IMR-90 (cell line): ENCODE measurements at regions not wholly inside any gene's neighbourhood (a gene's known extent, or its start where the extent isn't known, plus 50 kb on each side); places are given as distances from the start of the nearest gene placed in this dataset.
A peak's percentile ranks its signal among the peaks of the same experiment; 100 is the strongest.

Experiments used
- ATAC-seq: fragments of 200-7000 bp; cut with Tn5 transposase; 2 replicates; pipeline ENCODE4 v1.9.1; 2020; ENCODE audit warnings: low read depth, mild to moderate bottlenecking, moderate library complexity
- BruUV-seq: library from RNA; stranded (reverse); fragments of 400-500 nt; replicated peaks from 2 replicates; lab custom pipeline; 2021; lab: Mats Ljungman, UMichigan
- CTCF ChIA-PET: fragments of 300-600 bp; formaldehyde crosslinking; extraction: SDS; loops from one replicate; lab custom pipeline; 2021; ENCODE audit warnings: antibody characterized with exemption; lab: Yijun Ruan, JAX
- POLR2A ChIA-PET: fragments of 300-600 bp; sonication (Branson Sonifier 250); formaldehyde crosslinking; loops from one replicate; lab custom pipeline; 2022; ENCODE audit warnings: antibody characterized with exemption; ENCODE audit not compliant: unreplicated experiment; lab: Charles Lee
- DNase-seq: peaks from one replicate; pipeline ENCODE4 v3.0.0; 2013
- H2AFZ ChIP-seq: replicated peaks from 2 replicates; pipeline ENCODE3; 2013; ENCODE audit warnings: low read length, mild to moderate bottlenecking; ENCODE audit not compliant: poor library complexity
- H2AK5ac ChIP-seq: 2 replicates; pipeline ENCODE4 v1.6.1; 2013; ENCODE audit warnings: low read depth, low read length, inconsistent platforms
- H2AK9ac ChIP-seq: replicated peaks from 2 replicates; pipeline ENCODE3; 2013; ENCODE audit warnings: mild to moderate bottlenecking, low read depth, low read length, moderate library complexity; ENCODE audit not compliant: poor library complexity
- H2BK120ac ChIP-seq: 2 replicates; pipeline ENCODE4 v1.6.1; 2013; ENCODE audit warnings: low read depth, low read length, inconsistent platforms
- H2BK15ac ChIP-seq: 3 replicates; pipeline ENCODE4 v1.6.1; 2013; ENCODE audit warnings: low read depth, low read length, inconsistent platforms
- H2BK20ac ChIP-seq: 2 replicates; pipeline ENCODE4 v1.6.1; 2013; ENCODE audit warnings: low read depth, mild to moderate bottlenecking, inconsistent platforms, low read length, moderate library complexity
- H2BK5ac ChIP-seq: 2 replicates; pipeline ENCODE4 v1.6.1; 2013; ENCODE audit warnings: mild to moderate bottlenecking, low read depth, low read length, inconsistent platforms; ENCODE audit not compliant: poor library complexity, severe bottlenecking
- H3K14ac ChIP-seq: replicated peaks from 2 replicates; pipeline ENCODE4 v1.6.1; 2013; ENCODE audit warnings: low read depth, low read length, inconsistent platforms
- H3K18ac ChIP-seq: 2 replicates; pipeline ENCODE4 v1.6.1; 2013; ENCODE audit warnings: low read depth, low read length, control low read depth
- H3K23ac ChIP-seq: 2 replicates; pipeline ENCODE4 v1.6.1; 2013; ENCODE audit warnings: low read depth, low read length, inconsistent platforms
- H3K27ac ChIP-seq: 2 replicates; pipeline ENCODE4 v1.5.1; 2013; ENCODE audit warnings: mild to moderate bottlenecking, control low read depth, low read length; ENCODE audit not compliant: insufficient read depth
- H3K27me3 ChIP-seq: 2 replicates; pipeline ENCODE4 v1.6.1; 2013; ENCODE audit warnings: low read length; ENCODE audit not compliant: control insufficient read depth, insufficient read depth
- H3K36me3 ChIP-seq: 2 replicates; pipeline ENCODE4 v1.6.1; 2013; ENCODE audit warnings: low read length, mixed read lengths; ENCODE audit not compliant: control insufficient read depth, insufficient read depth
- H3K4ac ChIP-seq: 2 replicates; pipeline ENCODE4 v1.6.1; 2013; ENCODE audit warnings: low read depth, low read length, inconsistent platforms
- H3K4me1 ChIP-seq: 2 replicates; pipeline ENCODE4 v1.6.1; 2013; ENCODE audit warnings: low read length, mixed read lengths; ENCODE audit not compliant: control insufficient read depth, insufficient read depth
- H3K4me2 ChIP-seq: 2 replicates; pipeline ENCODE4 v1.6.1; 2013; ENCODE audit warnings: low read depth, mild to moderate bottlenecking, control low read depth, low read length, moderate library complexity
- H3K4me3 ChIP-seq: 2 replicates; pipeline ENCODE4 v1.5.1; 2013; ENCODE audit warnings: low read depth, mild to moderate bottlenecking, control low read depth, low read length, moderate library complexity; ENCODE audit not compliant: insufficient read depth
- H3K56ac ChIP-seq: 2 replicates; pipeline ENCODE4 v1.6.1; 2013; ENCODE audit warnings: low read length, inconsistent platforms; ENCODE audit not compliant: insufficient read depth; ENCODE audit errors: extremely low read depth
- H3K79me1 ChIP-seq, 2 experiments: 2 replicates each; pipeline ENCODE4 v1.6.1; 2013; ENCODE audit warnings: low read length in 2 of 2, inconsistent platforms in 1 of 2, low read depth in 1 of 2
- H3K9ac ChIP-seq: 2 replicates; pipeline ENCODE4 v1.6.1; 2013; ENCODE audit warnings: low read depth, low read length, control low read depth
- H3K9me1 ChIP-seq: 2 replicates; pipeline ENCODE4 v1.6.1; 2013; ENCODE audit warnings: low read length, inconsistent platforms; ENCODE audit not compliant: insufficient read depth
- H3K9me3 ChIP-seq: 2 replicates; pipeline ENCODE4 v1.6.1; 2013; ENCODE audit warnings: low read length; ENCODE audit not compliant: control insufficient read depth, insufficient read depth
- H4K20me1 ChIP-seq: 2 replicates; pipeline ENCODE4 v1.6.1; 2013; ENCODE audit warnings: low read length, inconsistent platforms; ENCODE audit not compliant: insufficient read depth
- H4K5ac ChIP-seq: 2 replicates; pipeline ENCODE4 v1.6.1; 2013; ENCODE audit warnings: mild to moderate bottlenecking, low read depth, low read length, control low read depth
- H4K8ac ChIP-seq, 2 experiments: 2 replicates each; pipeline ENCODE4 v1.6.1; 2013; ENCODE audit warnings: low read depth in 2 of 2, low read length in 2 of 2, control low read depth in 1 of 2, inconsistent platforms in 1 of 2
- H4K91ac ChIP-seq: 2 replicates; pipeline ENCODE4 v1.6.1; 2013; ENCODE audit warnings: low read depth, low read length, inconsistent platforms; ENCODE audit not compliant: insufficient read depth
- CTCF ChIP-seq: conservative IDR thresholded peaks from 2 replicates; pipeline ENCODE4 v1.5.1; 2012; ENCODE audit warnings: mild to moderate bottlenecking, low read depth, low read length, improper control_type of control experiment
- FOS ChIP-seq: fragments of 150-350 bp; IDR thresholded peaks from 2 replicates; pipeline ENCODE4 v1.6.1; 2016; ENCODE audit warnings: low read depth, low read length
- MXI1 ChIP-seq: IDR thresholded peaks from 2 replicates; pipeline ENCODE4 v1.6.1; 2012; ENCODE audit warnings: low read depth, mild to moderate bottlenecking, low read length, moderate library complexity, borderline replicate concordance
- NFE2L2 ChIP-seq: fragments of 150-350 bp; IDR thresholded peaks from 2 replicates; pipeline ENCODE4 v1.6.1; 2016; ENCODE audit warnings: low read depth, mild to moderate bottlenecking, low read length
- RAD21 ChIP-seq: IDR thresholded peaks from 2 replicates; pipeline ENCODE4 v1.6.1; 2012; ENCODE audit warnings: low read length, improper control_type of control experiment
- SMC3 ChIP-seq: fragments of 150-350 bp; IDR thresholded peaks from 2 replicates; pipeline ENCODE4 v1.6.1; 2016; ENCODE audit warnings: low read depth, mild to moderate bottlenecking, antibody characterized with exemption, low read length, moderate library complexity
- WGBS, 2 experiments: methylation state at CpG; one replicate each; pipeline versions ENCODE4 v1.1.5 to v1.1.7; 2013; ENCODE audit warnings: missing lambda C conversion rate in 2 of 2; ENCODE audit not compliant: insufficient read length in 1 of 2; ENCODE audit errors: extremely low coverage in 2 of 2; 5-methylcytosine and 5-hydroxymethylcytosine counted together
- dilution Hi-C: fragments of 300-500 bp; cut with HindIII; formaldehyde crosslinking; loops from one replicate; pipeline ENCODE4 v1.14.3; 2018; ENCODE audit warnings: low sequenced_read_pairs; ENCODE audit not compliant: unreplicated experiment
- in situ Hi-C: fragments of 300-500 bp; cut with MboI; formaldehyde crosslinking; loops from 3 replicates; pipeline ENCODE4 v1.14.3; 2019; ENCODE audit warnings: low sequenced_read_pairs, inconsistent platforms, mixed read lengths
- intact Hi-C: fragments of 100-400 bp; cut with micrococcal nuclease; formaldehyde crosslinking; loops from 2 replicates; pipeline ENCODE4 v1.10.0; 2022

- dilution Hi-C loops = no loop called here
- Histone ChIP-seq H4K91ac (no peak overlapping the region), H3K23ac (no peak overlapping the region), H3K79me1 (no peaks in the 10 kb centered on the region), H3K14ac (no peak overlapping the region), H2AK5ac (no peak overlapping the region), H3K4ac (no peak overlapping the region), H3K36me3 (no peaks in the 10 kb centered on the region), H2AFZ (no peak overlapping the region), H3K56ac (no peak overlapping the region), H3K4me1 (no peaks in the 10 kb centered on the region), H4K5ac (no peak overlapping the region), H2BK5ac (no peak overlapping the region), H2BK20ac (no peak overlapping the region), H3K18ac (no peak overlapping the region), H3K9me3 (no peaks in the 10 kb centered on the region), H3K4me2 (no peak overlapping the region), H3K27me3 (no peaks in the 10 kb centered on the region), H3K4me3 (no peak overlapping the region), H4K8ac (no peak overlapping the region), H2BK15ac (no peak overlapping the region), H2BK120ac (no peak overlapping the region), H3K27ac (no peak overlapping the region), H3K9ac (no peak overlapping the region), H4K20me1 (no peaks in the 10 kb centered on the region; the same call in 1 of the 2 replicates), H2AK9ac (no peak overlapping the region), H3K9me1 (no peaks in the 10 kb centered on the region)
- in situ Hi-C loops = no loop called here
- DNase-seq = peak; percentile 1
- POLR2A ChIA-PET = no interaction called here
- ATAC-seq = peak; percentile 62
- no CpG with 5 or more reads among the region's 4 CpGs for WGBS, 2 experiments
- CTCF ChIA-PET = no interaction called here
- intact Hi-C loops = no loop called here
- BruUV-seq = no TSS peak
- no peak for TF ChIP-seq NFE2L2
- no peak for TF ChIP-seq SMC3
- TF ChIP-seq FOS = no peak
- no peak for TF ChIP-seq CTCF
- TF ChIP-seq MXI1 = no peak
- no peak for TF ChIP-seq RAD21
These were observed 126.6 kb downstream of the TMEM132E start for GRCh38 chr17:34706029-34706428.
